H1 (cell line): ENCODE measurements at regions not wholly inside any gene's neighbourhood (a gene's known extent, or its start where the extent isn't known, plus 50 kb on each side); places are given as distances from the start of the nearest gene placed in this dataset.

Experiments used
- CTCF ChIP-seq, 3 experiments: IDR thresholded peaks; 1 replicate in 2 of 3; 2 replicates in 1 of 3; pipeline versions ENCODE4 v1.5.1 to v1.6.1; 2011; ENCODE audit warnings: low read length in 3 of 3, mild to moderate bottlenecking in 3 of 3, inconsistent platforms in 2 of 3, low read depth in 1 of 3, moderate library complexity in 1 of 3; ENCODE audit not compliant: insufficient read depth in 1 of 3; ENCODE audit errors: control extremely low read depth in 1 of 3
- POLR2AphosphoS5 ChIP-seq: IDR thresholded peaks from 2 replicates; pipeline ENCODE4 v1.6.1; 2011; ENCODE audit warnings: low read depth, low read length
- SIN3A ChIP-seq, 2 experiments: IDR thresholded peaks in 1 of 2; conservative IDR thresholded peaks in 1 of 2; 2 replicates each; pipeline ENCODE4 v1.6.1; 2011 to 2012; ENCODE audit warnings: low read length in 2 of 2, improper control_type of control experiment in 1 of 2, low read depth in 1 of 2, mild to moderate bottlenecking in 1 of 2
- SRF ChIP-seq: IDR thresholded peaks from 2 replicates; pipeline ENCODE4 v1.6.1; 2011; ENCODE audit warnings: mild to moderate bottlenecking, low read depth, low read length, moderate library complexity
- SUZ12 ChIP-seq: fragments of 200-600 bp; sonication (generic); IDR thresholded peaks from 2 replicates; pipeline ENCODE4 v1.6.1; 2012; ENCODE audit warnings: mild to moderate bottlenecking, inconsistent platforms, low read length, moderate library complexity, mixed read lengths

- TF ChIP-seq POLR2AphosphoS5 (no peak), SUZ12 (no peak), SIN3A (conservative IDR thresholded peaks at IDR 0.05 in 1 of 2, IDR thresholded peaks at IDR 0.05 in 1 of 2; ENCODE audit: low read depth in 1 of 2, low read length in 2 of 2) (peak in 1 of 2 experiments; percentile 72; a peak in 2 of 4 replicates), SRF (no peak), CTCF (IDR thresholded peaks at IDR 0.05; ENCODE audit: control extremely low read depth in 1 of 3, insufficient read depth in 1 of 3, low read depth in 1 of 3, low read length in 3 of 3) (peak; percentile 86 to 94 (median 93))
Measured at GRCh38 chr16:85416228-85417109, 196.7 kb upstream of the GSE1 start.
